Nucleus accumbens (tissue), 56 donors: ENCODE measurements at regions not wholly inside any gene's neighbourhood (a gene's known extent, or its start where the extent isn't known, plus 50 kb on each side); places are given as distances from the start of the nearest gene placed in this dataset.

Source experiments
- DNase-seq, 56 donors: peaks; one replicate each; lab custom pipeline; 2025; lab: John Stamatoyannopoulos, UW

- DNase-seq: no peak
These were observed 569.0 kb upstream of the SORCS1 start for GRCh38 chr10:107733328-107734130.

- no peak for DNase-seq
These were observed 567.5 kb upstream of the SORCS1 start for GRCh38 chr10:107732045-107732444.

GRCh38 chr10:107728807-107729206 lies 564.3 kb upstream of the SORCS1 start:
- no peak for DNase-seq

- DNase-seq: no peak
These were observed 563.3 kb upstream of the SORCS1 start for GRCh38 chr10:107727767-107728317.

GRCh38 chr10:107718864-107719263 lies 554.4 kb upstream of the SORCS1 start:
- no peak for DNase-seq

GRCh38 chr10:107717046-107717445 lies 552.5 kb upstream of the SORCS1 start:
- DNase-seq: no peak

- DNase-seq: no peak
These were observed 551.1 kb upstream of the SORCS1 start for GRCh38 chr10:107715565-107715964.

GRCh38 chr10:107708981-107709380 lies 544.5 kb upstream of the SORCS1 start:
- no peak for DNase-seq

GRCh38 chr10:107706096-107706725 lies 541.7 kb upstream of the SORCS1 start:
- DNase-seq: no peak

- no peak for DNase-seq
These were observed 537.4 kb upstream of the SORCS1 start for GRCh38 chr10:107701943-107702342.

GRCh38 chr10:107692072-107692471 lies 527.6 kb upstream of the SORCS1 start:
- no peak for DNase-seq

GRCh38 chr10:107689323-107689722 lies 524.8 kb upstream of the SORCS1 start:
- DNase-seq: no peak

- DNase-seq: no peak
These were observed 523.2 kb upstream of the SORCS1 start for GRCh38 chr10:107687701-107688100.

- DNase-seq: peak in 9 of 56 donors; percentile 0 to 9 (median 2)
These were observed 521.6 kb upstream of the SORCS1 start for GRCh38 chr10:107686095-107686494.

GRCh38 chr10:107671960-107672359 lies 507.5 kb upstream of the SORCS1 start:
- DNase-seq: no peak

- DNase-seq: no peak
These were observed 501.7 kb upstream of the SORCS1 start for GRCh38 chr10:107666214-107666613.

GRCh38 chr10:107665459-107665858 lies 501.0 kb upstream of the SORCS1 start:
- no peak for DNase-seq

- no peak for DNase-seq
These were observed 493.3 kb upstream of the SORCS1 start for GRCh38 chr10:107657851-107658250.

GRCh38 chr10:107656932-107657331 lies 492.4 kb upstream of the SORCS1 start:
- no peak for DNase-seq

GRCh38 chr10:107653832-107654287 lies 489.4 kb upstream of the SORCS1 start:
- no peak for DNase-seq

GRCh38 chr10:107650939-107651338 lies 486.4 kb upstream of the SORCS1 start:
- no peak for DNase-seq

- no peak for DNase-seq
These were observed 484.7 kb upstream of the SORCS1 start for GRCh38 chr10:107649249-107649648.
